ENCODE measurements at regions not wholly inside any gene's neighbourhood (a gene's known extent, or its start where the extent isn't known, plus 50 kb on each side); places are given as distances from the start of the nearest gene placed in this dataset.

- Histone ChIP-seq H3K4me3 (replicated peaks in 1 of 4; ENCODE audit: control extremely low read depth in 1 of 4, insufficient read depth in 1 of 4, low read depth in 3 of 4, low read length in 4 of 4) (no peak overlapping the region), H2AFZ (ENCODE audit: low read length) (no peak overlapping the region), H3K9me3 (ENCODE audit: control insufficient read depth, insufficient read depth, low read depth, low read length) (no peaks in the 10 kb centered on the region), H3K9ac (ENCODE audit: insufficient read depth, low read length) (no peak overlapping the region), H3K27ac (ENCODE audit: insufficient read depth, low read length) (no peak overlapping the region), H3K79me2 (ENCODE audit: control insufficient read depth, insufficient read depth, low read length) (no peaks in the 10 kb centered on the region), H3K36me3 (ENCODE audit: control insufficient read depth, insufficient read depth, low read length) (no peaks in the 10 kb centered on the region), H3K27me3 (ENCODE audit: control insufficient read depth, insufficient read depth, low read length) (peaks cover 2% of the 10 kb centered on the region), H4K20me1 (ENCODE audit: control insufficient read depth, extremely low read depth, insufficient read depth, low read length) (no peaks in the 10 kb centered on the region), H3K4me2 (ENCODE audit: extremely low read depth, insufficient read depth, low read length) (no peak overlapping the region), H3K4me1 (ENCODE audit: control insufficient read depth, extremely low read depth, insufficient read depth, low read length) (peaks cover 6% of the 10 kb centered on the region)
- TF ChIP-seq, protein P1, sequence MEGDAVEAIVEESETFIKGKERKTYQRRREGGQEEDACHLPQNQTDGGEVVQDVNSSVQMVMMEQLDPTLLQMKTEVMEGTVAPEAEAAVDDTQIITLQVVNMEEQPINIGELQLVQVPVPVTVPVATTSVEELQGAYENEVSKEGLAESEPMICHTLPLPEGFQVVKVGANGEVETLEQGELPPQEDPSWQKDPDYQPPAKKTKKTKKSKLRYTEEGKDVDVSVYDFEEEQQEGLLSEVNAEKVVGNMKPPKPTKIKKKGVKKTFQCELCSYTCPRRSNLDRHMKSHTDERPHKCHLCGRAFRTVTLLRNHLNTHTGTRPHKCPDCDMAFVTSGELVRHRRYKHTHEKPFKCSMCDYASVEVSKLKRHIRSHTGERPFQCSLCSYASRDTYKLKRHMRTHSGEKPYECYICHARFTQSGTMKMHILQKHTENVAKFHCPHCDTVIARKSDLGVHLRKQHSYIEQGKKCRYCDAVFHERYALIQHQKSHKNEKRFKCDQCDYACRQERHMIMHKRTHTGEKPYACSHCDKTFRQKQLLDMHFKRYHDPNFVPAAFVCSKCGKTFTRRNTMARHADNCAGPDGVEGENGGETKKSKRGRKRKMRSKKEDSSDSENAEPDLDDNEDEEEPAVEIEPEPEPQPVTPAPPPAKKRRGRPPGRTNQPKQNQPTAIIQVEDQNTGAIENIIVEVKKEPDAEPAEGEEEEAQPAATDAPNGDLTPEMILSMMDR (conservative IDR thresholded peaks at IDR 0.05 in 1 of 2, IDR thresholded peaks at IDR 0.05 in 1 of 2; ENCODE audit: low read depth in 1 of 2, low read length in 2 of 2), result no peak
- no peak for DNase-seq (ENCODE audit: low read depth in 2 of 2)
Measured at GRCh38 chr2:240324312-240325015, 111.0 kb upstream of the GPC1 start.

DNA sequence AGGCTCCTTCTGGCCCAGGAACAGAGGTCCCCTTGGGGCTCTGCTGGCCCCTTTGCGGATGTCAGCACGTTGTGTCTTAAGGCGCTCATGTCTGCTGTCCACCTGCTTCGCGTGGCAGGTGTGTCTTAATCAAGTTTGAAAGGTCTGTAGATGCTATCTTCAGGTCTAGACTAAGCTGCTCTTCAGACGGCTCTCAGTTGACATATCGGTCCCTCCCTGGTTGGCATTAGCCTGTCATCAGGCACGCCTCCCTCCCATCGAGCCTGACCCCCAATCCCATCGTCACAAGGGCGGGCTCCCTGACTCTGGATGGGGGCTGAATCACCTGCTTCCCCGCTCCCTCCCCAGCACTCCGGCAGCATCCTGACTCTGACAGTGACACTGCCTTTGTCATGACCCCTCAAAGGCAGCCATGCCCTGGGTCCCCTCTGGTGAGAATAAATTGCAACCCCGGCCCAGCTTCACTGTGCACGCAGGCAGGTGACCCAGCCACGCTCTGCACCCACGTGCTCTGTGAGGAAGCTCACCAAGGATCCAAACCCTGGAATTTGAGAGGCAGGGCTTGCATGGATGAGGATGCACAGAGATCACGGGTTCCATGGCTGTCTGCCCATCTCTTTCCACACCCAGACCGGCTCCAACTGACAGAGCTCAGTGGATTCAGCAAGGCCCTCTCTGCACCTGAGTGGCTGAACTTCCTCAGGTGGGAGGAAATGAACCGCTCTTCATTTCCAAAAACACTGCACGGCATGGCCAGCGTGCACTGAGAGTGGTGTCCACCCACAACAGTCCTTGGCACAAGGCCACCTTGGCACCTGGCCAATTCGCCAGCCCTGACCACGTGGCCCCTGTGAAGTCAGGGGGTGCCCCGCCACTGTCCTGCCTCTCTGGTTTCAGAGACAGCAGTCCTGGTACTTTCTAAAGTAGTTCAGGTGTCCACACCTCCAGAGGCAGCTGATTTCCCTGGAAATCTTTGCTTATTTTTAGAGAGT, 110.2 kb upstream of the GPC1 start:
- Histone ChIP-seq H3K4me3 (replicated peaks in 1 of 4; ENCODE audit: control extremely low read depth in 1 of 4, insufficient read depth in 1 of 4, low read depth in 3 of 4, low read length in 4 of 4) (no peak overlapping the region), H3K9me3 (ENCODE audit: control insufficient read depth, insufficient read depth, low read depth, low read length) (no peaks in the 10 kb centered on the region), H3K9ac (ENCODE audit: insufficient read depth, low read length) (no peak overlapping the region), H3K36me3 (ENCODE audit: control insufficient read depth, insufficient read depth, low read length) (no peaks in the 10 kb centered on the region), H4K20me1 (ENCODE audit: control insufficient read depth, extremely low read depth, insufficient read depth, low read length) (no peaks in the 10 kb centered on the region), H3K27ac (ENCODE audit: insufficient read depth, low read length) (no peak overlapping the region), H2AFZ (ENCODE audit: low read length) (no peak overlapping the region), H3K4me2 (ENCODE audit: extremely low read depth, insufficient read depth, low read length) (no peak overlapping the region), H3K27me3 (ENCODE audit: control insufficient read depth, insufficient read depth, low read length) (peaks cover 2% of the 10 kb centered on the region), H3K4me1 (ENCODE audit: control insufficient read depth, extremely low read depth, insufficient read depth, low read length) (peaks cover 3% of the 10 kb centered on the region), H3K79me2 (ENCODE audit: control insufficient read depth, insufficient read depth, low read length) (no peaks in the 10 kb centered on the region)
- DNase-seq (ENCODE audit: low read depth in 2 of 2), result peak in 1 of 2 donors; percentile 7
- no peak for TF ChIP-seq EZH2 (IDR thresholded peaks at IDR 0.05; ENCODE audit: low read length, missing control alignments)
- TF ChIP-seq, protein P1 (conservative IDR thresholded peaks at IDR 0.05 in 1 of 2, IDR thresholded peaks at IDR 0.05 in 1 of 2; ENCODE audit: low read depth in 1 of 2, low read length in 2 of 2), result no peak

- Histone ChIP-seq H4K20me1 (ENCODE audit: control insufficient read depth, extremely low read depth, insufficient read depth, low read length) (no peaks in the 10 kb centered on the region), H3K4me2 (ENCODE audit: extremely low read depth, insufficient read depth, low read length) (no peak overlapping the region), H3K27ac (ENCODE audit: insufficient read depth, low read length) (no peak overlapping the region), H3K79me2 (ENCODE audit: control insufficient read depth, insufficient read depth, low read length) (no peaks in the 10 kb centered on the region), H2AFZ (ENCODE audit: low read length) (no peak overlapping the region), H3K4me1 (ENCODE audit: control insufficient read depth, extremely low read depth, insufficient read depth, low read length) (no peaks in the 10 kb centered on the region), H3K9me3 (ENCODE audit: control insufficient read depth, insufficient read depth, low read depth, low read length) (no peaks in the 10 kb centered on the region), H3K36me3 (ENCODE audit: control insufficient read depth, insufficient read depth, low read length) (no peaks in the 10 kb centered on the region), H3K4me3 (replicated peaks in 1 of 4; ENCODE audit: control extremely low read depth in 1 of 4, insufficient read depth in 1 of 4, low read depth in 3 of 4, low read length in 4 of 4) (no peak overlapping the region), H3K9ac (ENCODE audit: insufficient read depth, low read length) (no peak overlapping the region), H3K27me3 (ENCODE audit: control insufficient read depth, insufficient read depth, low read length) (peaks cover 2% of the 10 kb centered on the region)
- TF ChIP-seq EZH2 (IDR thresholded peaks at IDR 0.05; ENCODE audit: low read length, missing control alignments), result no peak
- TF ChIP-seq, protein P1 (conservative IDR thresholded peaks at IDR 0.05 in 1 of 2, IDR thresholded peaks at IDR 0.05 in 1 of 2; ENCODE audit: low read depth in 1 of 2, low read length in 2 of 2), result no peak
- DNase-seq (ENCODE audit: low read depth in 2 of 2), result peak in 1 of 2 donors; percentile 51
Measured at GRCh38 chr2:240326246-240326645, 109.2 kb upstream of the GPC1 start.
